Thyroid gland (tissue), 4 donors: ENCODE measurements at regions not wholly inside any gene's neighbourhood (a gene's known extent, or its start where the extent isn't known, plus 50 kb on each side); places are given as distances from the start of the nearest gene placed in this dataset.

Source experiments
- DNase-seq, 2 donors: peaks; one replicate each; pipeline ENCODE4 v3.0.0-alpha.2; 2019
- H3K27ac ChIP-seq, 3 donors: fragments of 200-600 bp; sonication (generic); 1 replicate in 2 of 3; 2 replicates in 1 of 3; pipeline ENCODE4 v1.5.1; 2016 to 2019; ENCODE audit warnings: mild to moderate bottlenecking in 1 of 3, moderate library complexity in 1 of 3
- H3K27me3 ChIP-seq: fragments of 200-600 bp; sonication (generic); one replicate; pipeline ENCODE4 v1.5.1; 2019
- H3K36me3 ChIP-seq, 2 donors: fragments of 200-600 bp; sonication (generic); one replicate each; pipeline ENCODE4 v1.5.1; 2016 to 2019
- H3K4me1 ChIP-seq, 2 donors: fragments of 200-600 bp; sonication (generic); one replicate each; pipeline ENCODE4 v1.5.1; 2017 to 2019
- H3K4me3 ChIP-seq, 3 donors: fragments of 200-600 bp; sonication (generic); replicated peaks in 1 of 3; 1 replicate in 2 of 3; 2 replicates in 1 of 3; pipeline ENCODE4 v1.5.1; 2016; ENCODE audit warnings: mild to moderate bottlenecking in 1 of 3
- H3K9me3 ChIP-seq: fragments of 200-600 bp; sonication (generic); one replicate; pipeline ENCODE4 v1.5.1; 2017
- POLR2A ChIP-seq, 2 donors: fragments of 450-650 bp; IDR thresholded peaks; one replicate each; pipeline ENCODE4 v1.6.1; 2017; ENCODE audit warnings: antibody characterized with exemption in 2 of 2, mild to moderate bottlenecking in 2 of 2, moderate library complexity in 1 of 2
- WGBS, 2 donors: methylation state at CpG; one replicate each; pipeline ENCODE4 v1.1.5; 2017; 5-methylcytosine and 5-hydroxymethylcytosine counted together
- intact Hi-C: fragments of 100-400 bp; cut with DNase I; formaldehyde crosslinking; loops from one replicate; pipeline ENCODE4 v1.15.1; 2023
- TF ChIP-seq, protein P1 (sequence below), 6 experiments: fragments of 200-600 bp in 3 of 6; fragments of 450-650 bp in 3 of 6; sonication (generic) in 3 of 6; IDR thresholded peaks; one replicate each; pipeline ENCODE4 v1.5.1; 2016 to 2019; ENCODE audit warnings: antibody characterized with exemption in 6 of 6, mild to moderate bottlenecking in 2 of 6, inconsistent platforms in 1 of 6, moderate library complexity in 1 of 6

DNA sequence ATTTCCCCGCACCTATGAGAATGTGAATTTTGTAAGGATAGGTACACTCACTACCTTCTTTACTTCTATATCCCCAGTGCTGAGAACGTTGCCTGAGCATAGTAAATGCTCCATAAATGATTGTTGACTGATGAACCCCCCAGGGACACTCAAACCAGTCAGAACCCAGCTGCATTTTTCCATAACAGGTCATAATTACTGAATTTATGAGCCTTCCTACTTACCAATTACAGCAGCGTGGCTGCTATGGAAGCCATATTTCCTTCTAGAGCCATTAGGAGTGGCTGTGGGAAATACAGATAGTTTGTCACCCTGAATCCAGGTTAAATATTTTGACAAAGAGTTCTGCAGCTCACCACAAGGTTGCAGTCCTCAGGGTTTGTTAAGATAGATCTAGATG, 135.0 kb downstream of the TAF11L14 start:
- intact Hi-C loops, result no loop called here
- Histone ChIP-seq H3K27me3 (no peaks in the 10 kb centered on the region), H3K27ac (no peak overlapping the region), H3K4me1 (no peaks in the 10 kb centered on the region), H3K9me3 (no peaks in the 10 kb centered on the region), H3K36me3 (no peaks in the 10 kb centered on the region), H3K4me3 (no peak overlapping the region)
- no peak for DNase-seq
- TF ChIP-seq POLR2A (IDR thresholded peaks at IDR 0.05), result no peak
- TF ChIP-seq, protein P1, sequence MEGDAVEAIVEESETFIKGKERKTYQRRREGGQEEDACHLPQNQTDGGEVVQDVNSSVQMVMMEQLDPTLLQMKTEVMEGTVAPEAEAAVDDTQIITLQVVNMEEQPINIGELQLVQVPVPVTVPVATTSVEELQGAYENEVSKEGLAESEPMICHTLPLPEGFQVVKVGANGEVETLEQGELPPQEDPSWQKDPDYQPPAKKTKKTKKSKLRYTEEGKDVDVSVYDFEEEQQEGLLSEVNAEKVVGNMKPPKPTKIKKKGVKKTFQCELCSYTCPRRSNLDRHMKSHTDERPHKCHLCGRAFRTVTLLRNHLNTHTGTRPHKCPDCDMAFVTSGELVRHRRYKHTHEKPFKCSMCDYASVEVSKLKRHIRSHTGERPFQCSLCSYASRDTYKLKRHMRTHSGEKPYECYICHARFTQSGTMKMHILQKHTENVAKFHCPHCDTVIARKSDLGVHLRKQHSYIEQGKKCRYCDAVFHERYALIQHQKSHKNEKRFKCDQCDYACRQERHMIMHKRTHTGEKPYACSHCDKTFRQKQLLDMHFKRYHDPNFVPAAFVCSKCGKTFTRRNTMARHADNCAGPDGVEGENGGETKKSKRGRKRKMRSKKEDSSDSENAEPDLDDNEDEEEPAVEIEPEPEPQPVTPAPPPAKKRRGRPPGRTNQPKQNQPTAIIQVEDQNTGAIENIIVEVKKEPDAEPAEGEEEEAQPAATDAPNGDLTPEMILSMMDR (IDR thresholded peaks at IDR 0.05), result no peak
- 68 to 80% methylated on average over 3 of the region's 3 CpGs for WGBS, 2 donors

DNA sequence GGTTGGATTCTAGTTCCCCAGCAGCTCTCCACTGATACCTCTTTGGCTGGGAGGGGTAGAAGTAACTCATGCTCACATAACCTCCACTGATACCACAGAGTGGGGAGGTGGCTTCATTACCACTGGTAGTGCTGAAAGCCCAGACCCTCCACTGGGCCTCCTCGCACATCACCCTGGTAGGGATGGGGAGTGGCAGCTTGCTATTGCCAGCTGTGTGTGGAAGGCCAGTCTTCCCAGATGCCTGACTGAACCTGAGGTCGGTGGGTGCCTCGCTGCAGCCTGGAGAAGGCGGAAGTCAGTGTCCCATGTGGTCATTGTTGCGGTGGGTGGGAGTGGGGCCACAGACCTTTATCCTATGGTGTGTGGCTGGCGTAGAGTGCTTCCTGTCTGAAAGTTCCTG, 138.0 kb downstream of the TAF11L14 start:
- DNase-seq, result no peak
- 95 to 97% methylated on average over 3 to 6 of the region's 6 CpGs for WGBS, 2 donors
- intact Hi-C loops, result no loop called here
- no peaks in the 10 kb centered on the region for H3K4me1 ChIP-seq
- H3K9me3 ChIP-seq, result no peaks in the 10 kb centered on the region
- no peaks in the 10 kb centered on the region for H3K27me3 ChIP-seq
- H3K36me3 ChIP-seq, result no peaks in the 10 kb centered on the region
- H3K4me3 ChIP-seq, result no peak overlapping the region
- TF ChIP-seq, protein P1 (IDR thresholded peaks at IDR 0.05), result no peak
- no peak for TF ChIP-seq POLR2A (IDR thresholded peaks at IDR 0.05)
- no peak overlapping the region for H3K27ac ChIP-seq

DNA sequence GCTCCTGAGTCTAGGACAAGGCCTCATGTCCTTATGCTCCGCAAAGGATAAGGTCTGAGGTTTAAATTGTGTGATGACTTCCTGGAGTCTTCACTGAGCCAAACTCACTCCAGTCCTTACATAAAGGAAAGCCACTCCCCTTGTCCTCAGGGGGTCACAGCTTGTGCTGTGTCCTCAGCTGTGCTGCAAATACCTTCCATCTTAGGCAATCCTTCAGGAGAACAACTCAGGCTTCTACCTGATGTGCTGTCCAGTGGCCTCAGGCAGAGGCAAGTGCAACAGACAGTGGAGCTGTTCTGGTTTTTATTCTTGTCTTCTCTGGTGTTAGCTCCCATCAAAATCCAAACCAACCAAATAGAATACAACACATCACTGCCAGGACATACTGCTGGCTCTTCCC, 151.5 kb downstream of the TAF11L14 start:
- Histone ChIP-seq H3K4me1 (no peaks in the 10 kb centered on the region), H3K27ac (no peak overlapping the region), H3K27me3 (no peaks in the 10 kb centered on the region), H3K36me3 (no peaks in the 10 kb centered on the region), H3K9me3 (no peaks in the 10 kb centered on the region), H3K4me3 (no peak overlapping the region)
- 94% methylated on average over 1 of the region's 1 CpG for WGBS, 2 donors
- no peak for TF ChIP-seq POLR2A (IDR thresholded peaks at IDR 0.05)
- TF ChIP-seq, protein P1 (IDR thresholded peaks at IDR 0.05), result no peak
- DNase-seq, result no peak
- intact Hi-C loops, result no loop called here

DNA sequence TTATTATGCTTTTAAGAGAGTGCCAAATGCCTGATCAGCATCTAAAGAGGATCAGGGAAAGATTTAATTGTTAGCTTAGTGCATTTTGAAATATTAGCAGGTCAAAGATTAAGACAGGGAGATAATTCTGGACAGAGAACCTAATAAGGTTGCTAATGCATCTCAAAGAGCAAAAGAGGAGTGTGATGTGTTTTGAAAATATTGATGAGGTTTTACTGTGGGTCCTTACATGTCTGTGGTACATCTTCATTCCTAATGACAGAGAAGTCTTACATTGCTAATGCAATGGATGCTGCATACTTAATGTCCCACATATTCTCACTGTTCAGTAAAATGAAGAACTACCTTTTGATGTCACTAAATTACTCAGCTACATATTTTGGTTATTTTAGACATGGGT, 154.1 kb downstream of the TAF11L14 start:
- H3K4me1 ChIP-seq, result no peaks in the 10 kb centered on the region
- DNase-seq, result no peak
- TF ChIP-seq, protein P1 (IDR thresholded peaks at IDR 0.05), result no peak
- no peak for TF ChIP-seq POLR2A (IDR thresholded peaks at IDR 0.05)
- H3K27ac ChIP-seq, result no peak overlapping the region
- H3K9me3 ChIP-seq, result no peaks in the 10 kb centered on the region
- H3K36me3 ChIP-seq, result no peaks in the 10 kb centered on the region
- no peak overlapping the region for H3K4me3 ChIP-seq
- intact Hi-C loops, result no loop called here
- no peaks in the 10 kb centered on the region for H3K27me3 ChIP-seq

DNA sequence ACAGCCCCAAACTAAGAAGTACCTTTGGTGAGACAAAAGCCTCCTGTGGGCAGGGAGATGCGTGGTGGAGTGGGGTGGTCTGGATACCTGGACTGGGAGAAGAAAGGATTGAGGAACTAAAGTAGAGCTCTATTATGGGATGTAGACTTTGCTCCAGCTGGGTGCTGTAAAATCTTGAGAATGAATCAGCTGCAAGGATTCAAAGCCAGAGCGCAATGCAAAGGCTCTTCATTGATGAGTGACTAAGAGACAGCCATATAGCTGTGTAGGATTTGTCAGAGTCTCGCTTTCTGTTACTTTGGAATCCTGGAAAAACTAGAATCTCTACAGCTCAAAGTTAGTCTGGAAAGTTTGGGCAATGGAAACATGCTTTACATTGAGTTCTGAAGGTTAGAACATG, 159.9 kb downstream of the TAF11L14 start:
- no peak for DNase-seq
- Histone ChIP-seq H3K27me3 (no peaks in the 10 kb centered on the region), H3K36me3 (no peaks in the 10 kb centered on the region), H3K4me1 (no peaks in the 10 kb centered on the region), H3K4me3 (no peak overlapping the region), H3K27ac (no peak overlapping the region), H3K9me3 (no peaks in the 10 kb centered on the region)
- intact Hi-C loops, result no loop called here
- TF ChIP-seq POLR2A (IDR thresholded peaks at IDR 0.05), result no peak
- TF ChIP-seq, protein P1 (IDR thresholded peaks at IDR 0.05), result no peak
- 93% methylated on average over 3 of the region's 3 CpGs for WGBS, 2 donors
